ENCODE measurements at regions not wholly inside any gene's neighbourhood (a gene's known extent, or its start where the extent isn't known, plus 50 kb on each side); places are given as distances from the start of the nearest gene placed in this dataset.

DNA sequence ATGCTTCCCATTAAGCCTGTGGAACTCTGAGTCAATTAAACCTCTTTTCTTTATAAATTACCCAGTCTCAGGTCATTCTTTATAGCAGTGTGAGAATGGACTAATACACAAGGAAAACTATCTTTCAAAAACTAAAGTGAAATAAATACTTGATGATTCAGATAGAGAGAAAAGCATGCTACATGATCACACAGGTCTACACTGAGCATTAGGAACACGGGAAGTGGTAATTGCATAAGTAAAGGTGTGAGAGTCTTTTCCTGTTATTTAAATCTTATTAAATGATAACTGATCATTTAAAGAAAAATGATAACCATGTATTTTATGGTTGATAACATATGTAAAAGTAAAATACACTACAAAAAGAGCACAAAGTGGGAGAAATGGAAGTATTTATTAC lies 812.0 kb upstream of the RAB6C start:
- TF ChIP-seq JUN (IDR thresholded peaks at IDR 0.05; ENCODE audit: borderline replicate concordance, insufficient read depth, insufficient read length, low read depth) (no peak), POLR2A (IDR thresholded peaks at IDR 0.05; ENCODE audit: low read depth, low read length) (no peak), CTCF (IDR thresholded peaks at IDR 0.05; ENCODE audit: extremely low read depth in 1 of 2, insufficient read depth in 1 of 2, low read depth in 1 of 2, low read length in 2 of 2) (no peak), EZH2 (IDR thresholded peaks at IDR 0.05; ENCODE audit: borderline replicate concordance, low read depth, low read length, severe bottlenecking) (no peak), FOS (IDR thresholded peaks at IDR 0.05; ENCODE audit: borderline replicate concordance, insufficient read depth, low read length) (no peak), MAX (IDR thresholded peaks at IDR 0.05; ENCODE audit: insufficient read depth, insufficient read length) (no peak), MYC (IDR thresholded peaks at IDR 0.05; ENCODE audit: low read depth, low read length) (no peak)
